Stimulated activated naive B cell treated with anti-CD40 and anti-IgM and Interleukin-4, amounts not matched to agents 10 μg/mL and 1 μg/mL and 100 μg/mL, for 72 hours (primary cell): ENCODE measurements at regions not wholly inside any gene's neighbourhood (a gene's known extent, or its start where the extent isn't known, plus 50 kb on each side); places are given as distances from the start of the nearest gene placed in this dataset.

Experiments
- ATAC-seq, 2 donors: fragments of 150-1000 bp; cut with Tn5 transposase; replicated peaks; 2 replicates each; pipeline ENCODE4 v1.10.0; 2021; ENCODE audit warnings: moderate library complexity in 1 of 2
- DNase-seq: peaks from one replicate; pipeline ENCODE4 v3.0.0; 2021
- H3K27ac Mint-ChIP-seq: one replicate; pipeline ENCODE4 v1.8.0; 2022; ENCODE audit warnings: mild to moderate bottlenecking, mixed read lengths
- H3K27me3 Mint-ChIP-seq, 2 donors: one replicate each; pipeline ENCODE4 v1.8.0; 2022; ENCODE audit warnings: mixed read lengths in 2 of 2
- H3K36me3 Mint-ChIP-seq, 2 donors: one replicate each; pipeline ENCODE4 v1.8.0; 2022; ENCODE audit warnings: mixed read lengths in 2 of 2, mild to moderate bottlenecking in 1 of 2
- H3K4me1 Mint-ChIP-seq, 2 donors: one replicate each; pipeline ENCODE4 v1.8.0; 2022; ENCODE audit warnings: mixed read lengths in 2 of 2, mild to moderate bottlenecking in 1 of 2
- H3K4me3 Mint-ChIP-seq, 2 donors: one replicate each; pipeline ENCODE4 v1.8.0; 2022; ENCODE audit warnings: mild to moderate bottlenecking in 2 of 2, mixed read lengths in 2 of 2, moderate library complexity in 1 of 2
- H3K9me3 Mint-ChIP-seq, 2 donors: one replicate each; pipeline ENCODE4 v1.8.0; 2022; ENCODE audit warnings: mixed read lengths in 2 of 2, mild to moderate bottlenecking in 1 of 2

DNA sequence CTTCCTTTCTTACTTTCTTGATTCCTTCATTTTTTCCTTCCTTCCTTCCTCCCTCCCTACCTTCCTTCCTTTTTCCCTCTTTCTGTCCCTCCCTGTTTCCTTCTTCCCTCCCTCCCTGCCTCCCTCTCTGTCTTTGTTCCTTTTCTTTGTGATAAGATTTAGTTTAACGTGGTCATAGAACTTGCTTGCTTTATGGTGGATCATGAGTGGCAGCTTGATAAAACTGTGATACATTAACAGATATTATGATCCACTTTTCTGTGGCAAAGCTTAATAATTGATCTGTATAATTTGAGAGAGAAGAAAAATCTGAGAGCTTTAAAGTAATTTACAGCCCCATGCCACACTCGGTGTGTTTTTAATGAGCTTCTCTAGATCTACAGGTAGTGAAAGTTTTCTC lies 280.5 kb downstream of the RNF144B start:
- Mint-ChIP-seq H3K27ac (no peak overlapping the region), H3K36me3 (no peaks in the 10 kb centered on the region), H3K4me1 (no peaks in the 10 kb centered on the region), H3K9me3 (no peaks in the 10 kb centered on the region), H3K4me3 (no peak overlapping the region), H3K27me3 (no peaks in the 10 kb centered on the region)
- ATAC-seq, result no peak
- DNase-seq, result no peak

GRCh38 chr6:18668994-18669393 lies 281.8 kb downstream of the RNF144B start:
- Mint-ChIP-seq H3K36me3 (no peaks in the 10 kb centered on the region), H3K4me1 (no peaks in the 10 kb centered on the region), H3K27me3 (peaks cover 0 to 1% of the 10 kb centered on the region in 2 donors), H3K4me3 (no peak overlapping the region), H3K27ac (no peak overlapping the region), H3K9me3 (no peaks in the 10 kb centered on the region)
- ATAC-seq (no peak), DNase-seq (no peak)

DNA sequence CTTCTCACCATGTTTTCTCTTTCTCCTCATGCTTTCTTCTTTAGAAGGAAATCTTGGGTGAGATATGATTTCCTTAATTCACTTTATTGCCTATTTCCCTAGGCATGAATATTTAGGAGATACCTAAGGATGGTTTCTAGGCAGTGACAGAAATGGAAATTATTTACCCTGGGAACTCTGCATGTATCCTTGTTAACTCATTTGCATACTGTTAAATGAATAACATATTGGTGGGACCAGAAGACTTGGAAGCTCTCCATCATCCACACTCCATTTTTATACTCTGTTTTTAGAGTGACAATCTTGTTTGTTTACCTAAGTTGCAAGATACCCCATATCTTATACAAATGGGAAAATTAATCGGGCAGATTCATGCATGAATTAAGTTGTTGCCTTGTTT lies 285.7 kb downstream of the RNF144B start:
- no peaks in the 10 kb centered on the region for H3K36me3 Mint-ChIP-seq
- no peaks in the 10 kb centered on the region for H3K4me1 Mint-ChIP-seq
- H3K27ac Mint-ChIP-seq, result no peak overlapping the region
- DNase-seq (no peak), ATAC-seq (no peak)
- H3K4me3 Mint-ChIP-seq, result no peak overlapping the region
- no peaks in the 10 kb centered on the region for H3K9me3 Mint-ChIP-seq
- H3K27me3 Mint-ChIP-seq, result peaks cover 0 to 6% of the 10 kb centered on the region in 2 donors

DNA sequence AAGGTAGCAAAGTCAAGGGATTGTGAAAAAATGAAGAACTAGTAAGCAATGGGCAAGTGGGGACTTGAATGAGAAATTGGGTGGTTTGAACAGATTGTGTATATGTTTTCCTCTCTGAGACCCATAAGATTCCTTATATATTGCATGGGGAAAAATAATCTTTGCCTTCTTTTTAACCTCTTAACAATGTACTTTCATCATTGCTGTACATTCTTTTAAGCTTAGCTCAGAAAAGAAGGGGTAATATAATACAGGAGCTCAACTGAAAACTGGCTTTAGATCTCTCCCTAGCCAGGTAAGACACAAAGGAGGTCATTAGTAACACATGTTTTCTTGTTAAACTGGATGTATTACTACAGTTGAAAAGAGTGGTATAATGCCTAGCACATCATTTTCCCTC lies 287.2 kb downstream of the RNF144B start:
- H3K27me3 Mint-ChIP-seq, result peaks cover 0 to 6% of the 10 kb centered on the region in 2 donors
- no peaks in the 10 kb centered on the region for H3K36me3 Mint-ChIP-seq
- no peak overlapping the region for H3K4me3 Mint-ChIP-seq
- no peaks in the 10 kb centered on the region for H3K4me1 Mint-ChIP-seq
- H3K27ac Mint-ChIP-seq, result no peak overlapping the region
- peaks cover 6 to 10% of the 10 kb centered on the region in 2 donors for H3K9me3 Mint-ChIP-seq
- DNase-seq, result no peak
- no peak for ATAC-seq

DNA sequence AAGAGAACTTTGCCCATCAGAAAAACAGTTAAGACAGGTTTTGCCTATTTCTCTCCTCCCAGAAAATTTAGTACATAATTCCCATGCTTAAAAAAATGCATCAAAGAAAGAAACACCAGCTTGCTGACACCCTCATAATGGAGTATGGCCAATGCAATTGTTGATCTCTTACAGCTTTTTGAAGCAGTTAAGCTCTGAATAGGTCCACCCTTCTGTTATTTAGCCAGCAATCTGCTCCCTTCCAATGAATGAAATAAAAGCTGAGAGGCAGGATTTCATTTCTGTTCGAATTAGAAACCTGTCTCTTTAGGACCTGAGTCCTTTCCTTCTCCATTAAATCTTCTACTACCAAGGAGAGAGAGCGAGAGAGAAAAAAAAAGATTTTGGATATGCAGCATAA lies 288.7 kb downstream of the RNF144B start:
- ATAC-seq (no peak), DNase-seq (no peak)
- H3K4me1 Mint-ChIP-seq, result no peaks in the 10 kb centered on the region
- H3K27me3 Mint-ChIP-seq, result peaks cover 0 to 6% of the 10 kb centered on the region in 2 donors
- no peak overlapping the region for H3K4me3 Mint-ChIP-seq
- H3K27ac Mint-ChIP-seq, result no peak overlapping the region
- no peaks in the 10 kb centered on the region for H3K36me3 Mint-ChIP-seq
- peaks cover 8 to 12% of the 10 kb centered on the region in 2 donors for H3K9me3 Mint-ChIP-seq

DNA sequence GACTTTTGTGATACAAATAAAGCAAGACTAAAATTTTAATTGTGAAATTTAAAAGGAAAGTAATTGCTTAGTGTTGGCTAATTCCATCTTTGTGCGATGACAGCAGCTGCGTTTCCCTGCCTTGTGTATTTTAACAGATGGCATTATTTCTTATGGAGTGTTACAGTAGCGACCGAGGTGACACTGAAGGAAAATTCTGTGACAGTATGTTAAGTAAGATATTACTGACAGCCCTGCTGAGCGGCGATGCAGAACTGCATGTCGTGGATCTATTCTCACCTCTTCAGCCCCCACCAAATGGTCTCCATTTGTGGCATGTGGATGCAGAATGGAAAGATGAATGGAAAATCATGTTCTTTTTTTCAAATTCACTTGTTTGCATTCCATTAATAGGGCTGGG lies 289.4 kb downstream of the RNF144B start:
- Mint-ChIP-seq H3K36me3 (no peaks in the 10 kb centered on the region), H3K4me1 (no peaks in the 10 kb centered on the region), H3K27ac (no peak overlapping the region), H3K9me3 (peaks cover 8 to 12% of the 10 kb centered on the region in 2 donors), H3K27me3 (peaks cover 0 to 6% of the 10 kb centered on the region in 2 donors), H3K4me3 (no peak overlapping the region)
- no peak for DNase-seq
- ATAC-seq, result no peak

GRCh38 chr6:18680842-18681241 lies 293.7 kb downstream of the RNF144B start:
- no peaks in the 10 kb centered on the region for H3K4me1 Mint-ChIP-seq
- peaks cover 8 to 12% of the 10 kb centered on the region in 2 donors for H3K9me3 Mint-ChIP-seq
- H3K27ac Mint-ChIP-seq, result no peak overlapping the region
- no peaks in the 10 kb centered on the region for H3K36me3 Mint-ChIP-seq
- H3K4me3 Mint-ChIP-seq, result no peak overlapping the region
- no peaks in the 10 kb centered on the region for H3K27me3 Mint-ChIP-seq
- no peak for ATAC-seq
- DNase-seq, result no peak

DNA sequence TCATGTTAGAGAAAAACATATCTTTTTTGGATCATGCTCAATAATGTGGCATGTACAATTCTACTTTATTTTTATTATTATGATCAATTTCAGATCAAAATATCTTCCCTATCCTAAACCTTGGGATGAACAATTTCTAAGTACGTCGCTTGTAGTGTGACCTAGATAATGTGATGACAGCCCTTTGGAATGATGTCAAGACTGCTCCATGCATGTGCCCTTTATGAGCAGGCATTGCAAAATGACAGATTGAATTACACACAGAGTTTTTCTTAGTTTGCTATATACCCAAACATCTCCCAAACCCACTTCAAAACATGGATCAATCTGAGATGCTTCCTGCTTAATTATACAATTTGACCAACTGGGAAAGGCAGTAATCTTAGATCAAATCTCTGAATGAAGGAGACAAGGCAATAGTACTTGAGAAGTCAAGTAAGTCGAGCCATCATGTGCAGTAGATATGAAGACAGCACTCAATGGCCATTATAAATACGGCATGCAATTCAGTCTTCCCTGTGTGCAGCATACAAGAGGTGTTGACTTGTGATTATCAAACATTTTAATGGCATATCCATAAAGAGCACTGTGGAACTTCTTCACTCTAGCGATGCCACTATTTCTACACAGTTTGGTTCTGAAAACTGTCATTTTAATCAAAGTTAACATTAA lies 294.8 kb downstream of the RNF144B start:
- Mint-ChIP-seq H3K36me3 (no peaks in the 10 kb centered on the region), H3K27ac (no peak overlapping the region), H3K4me3 (no peak overlapping the region), H3K4me1 (no peaks in the 10 kb centered on the region), H3K27me3 (no peaks in the 10 kb centered on the region), H3K9me3 (peaks cover 8 to 12% of the 10 kb centered on the region in 2 donors)
- DNase-seq (no peak), ATAC-seq (no peak)

GRCh38 chr6:18684343-18684742 lies 297.2 kb downstream of the RNF144B start:
- Mint-ChIP-seq H3K36me3 (no peaks in the 10 kb centered on the region), H3K27me3 (no peaks in the 10 kb centered on the region), H3K4me1 (no peaks in the 10 kb centered on the region), H3K9me3 (peaks cover 2% of the 10 kb centered on the region in 2 donors), H3K27ac (no peak overlapping the region), H3K4me3 (no peak overlapping the region)
- no peak for DNase-seq
- no peak for ATAC-seq

DNA sequence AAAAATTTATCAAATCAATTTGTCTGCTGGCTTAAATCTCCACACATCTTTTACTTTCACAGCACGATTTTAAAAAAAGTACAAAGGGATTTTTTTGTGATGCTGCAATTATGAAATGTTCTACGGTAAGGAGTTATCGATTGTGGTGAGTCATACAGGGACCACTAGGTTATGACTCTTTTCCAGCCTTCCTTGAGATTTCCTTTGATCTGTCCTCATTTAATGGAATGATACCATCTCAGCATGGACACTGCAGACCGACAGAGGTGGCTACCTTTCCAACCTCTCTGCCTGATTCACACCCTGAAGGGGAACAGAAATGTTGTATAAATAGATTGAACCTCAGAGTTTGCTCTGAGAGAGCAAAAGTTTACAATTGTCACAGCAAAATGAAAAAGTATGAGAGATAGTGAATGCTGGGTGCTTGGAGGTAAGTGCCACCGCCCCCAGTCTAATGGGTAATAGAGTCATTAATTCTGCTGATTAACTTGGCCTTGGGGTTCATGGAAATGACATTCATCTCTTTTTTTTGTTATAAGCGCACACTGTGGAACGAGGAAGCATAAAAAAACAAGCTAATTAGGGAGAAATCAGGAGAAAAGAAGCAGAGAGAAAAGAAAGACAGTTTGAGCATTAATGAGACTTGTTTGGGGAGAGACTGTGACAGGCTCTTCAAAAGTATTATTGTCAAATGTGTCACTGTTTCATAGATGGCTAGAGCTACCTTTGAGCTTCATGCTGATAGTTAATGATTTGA lies 306.0 kb downstream of the RNF144B start:
- no peak for ATAC-seq

GRCh38 chr6:18693881-18694280 lies 306.7 kb downstream of the RNF144B start:
- no peak for DNase-seq
- H3K27ac Mint-ChIP-seq, result no peak overlapping the region

More for the DNA sequence above, 306.0 kb downstream of the RNF144B start:
- DNase-seq, result no peak
- no peak overlapping the region for H3K27ac Mint-ChIP-seq
- H3K4me3 Mint-ChIP-seq, result no peak overlapping the region
- H3K36me3 Mint-ChIP-seq, result no peaks in the 10 kb centered on the region
- H3K4me1 Mint-ChIP-seq, result no peaks in the 10 kb centered on the region
- H3K27me3 Mint-ChIP-seq, result no peaks in the 10 kb centered on the region
- H3K9me3 Mint-ChIP-seq, result peaks cover 0 to 1% of the 10 kb centered on the region in 2 donors

GRCh38 chr6:18703546-18703945 lies 316.4 kb downstream of the RNF144B start:
- Mint-ChIP-seq H3K36me3 (no peaks in the 10 kb centered on the region), H3K4me3 (no peak overlapping the region), H3K4me1 (no peaks in the 10 kb centered on the region), H3K9me3 (peaks cover 4 to 9% of the 10 kb centered on the region in 2 donors), H3K27ac (no peak overlapping the region), H3K27me3 (no peaks in the 10 kb centered on the region)
- ATAC-seq (no peak), DNase-seq (no peak)

More at GRCh38 chr6:18693881-18694280, 306.7 kb downstream of the RNF144B start:
- Mint-ChIP-seq H3K4me3 (no peak overlapping the region), H3K9me3 (peaks cover 0 to 1% of the 10 kb centered on the region in 2 donors), H3K4me1 (no peaks in the 10 kb centered on the region), H3K27me3 (no peaks in the 10 kb centered on the region), H3K36me3 (no peaks in the 10 kb centered on the region)
- ATAC-seq, result no peak

DNA sequence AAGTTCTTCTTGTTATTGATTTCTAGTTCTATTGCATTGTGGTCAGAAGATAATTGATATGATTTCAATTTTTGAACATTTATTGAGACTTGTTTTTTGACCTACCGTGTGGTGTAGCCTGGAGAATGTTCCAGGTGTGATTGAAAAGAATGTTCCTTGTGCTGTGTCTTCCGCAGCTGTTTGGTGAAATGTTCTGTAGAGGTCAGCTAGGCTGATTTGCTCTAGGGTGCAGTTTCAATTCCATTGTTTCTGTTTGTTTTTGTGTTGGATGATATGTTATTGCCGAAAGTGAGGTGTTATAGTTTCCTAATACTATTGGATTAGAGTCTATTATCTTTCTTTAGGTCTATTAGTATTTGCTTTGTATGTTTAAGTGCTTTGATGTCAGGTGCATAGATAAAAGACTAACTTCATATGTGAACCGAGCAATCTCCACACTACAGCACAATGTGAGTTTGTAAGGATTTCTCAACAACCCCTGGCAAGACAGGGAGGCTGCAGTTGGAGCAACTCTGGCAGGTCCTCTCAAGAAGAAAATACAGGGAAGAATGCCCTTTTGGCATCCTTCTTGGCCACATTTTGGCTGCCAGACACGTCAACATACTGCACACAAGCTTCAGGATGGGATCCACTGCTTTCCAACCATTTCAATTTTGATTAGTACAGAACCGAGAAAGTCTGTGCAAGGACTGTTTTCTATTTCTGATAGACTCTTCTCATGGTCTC lies 320.7 kb downstream of the RNF144B start:
- Mint-ChIP-seq H3K27ac (no peak overlapping the region), H3K4me1 (no peaks in the 10 kb centered on the region), H3K36me3 (no peaks in the 10 kb centered on the region), H3K27me3 (peaks cover 0 to 6% of the 10 kb centered on the region in 2 donors), H3K4me3 (no peak overlapping the region), H3K9me3 (peaks cover 4 to 13% of the 10 kb centered on the region in 2 donors)
- ATAC-seq, result no peak
- no peak for DNase-seq

DNA sequence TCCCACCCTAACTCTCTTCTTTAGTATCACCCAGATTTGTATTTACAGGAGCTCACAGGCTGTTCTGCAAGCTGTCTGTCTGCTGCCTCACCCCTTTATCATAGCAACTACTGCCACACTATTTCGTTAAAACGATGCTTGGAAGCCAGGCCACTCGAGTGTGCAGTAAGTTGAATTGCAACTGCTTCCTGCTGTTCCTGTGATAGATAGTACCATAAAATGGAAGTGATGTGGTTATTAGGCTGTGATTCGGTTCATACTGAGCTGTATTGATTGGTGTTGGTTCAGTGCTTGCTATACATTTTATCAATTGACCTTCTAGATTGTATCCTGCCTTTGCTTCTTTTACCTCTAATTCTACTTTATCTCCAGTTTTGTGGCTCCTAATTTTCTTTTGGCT lies 325.4 kb downstream of the RNF144B start:
- Mint-ChIP-seq H3K9me3 (peaks cover 3 to 7% of the 10 kb centered on the region in 2 donors), H3K27me3 (peaks cover 0 to 6% of the 10 kb centered on the region in 2 donors), H3K4me1 (no peaks in the 10 kb centered on the region), H3K27ac (no peak overlapping the region), H3K4me3 (no peak overlapping the region), H3K36me3 (no peaks in the 10 kb centered on the region)
- DNase-seq (no peak), ATAC-seq (no peak)
